ENCODE measurements at regions not wholly inside any gene's neighbourhood (a gene's known extent, or its start where the extent isn't known, plus 50 kb on each side); places are given as distances from the start of the nearest gene placed in this dataset.
"Not testable (repeated sequence)": the region's sequence is repeated elsewhere in the genome, so short reads cannot be mapped to it uniquely, and the experiment has no call there.

DNA sequence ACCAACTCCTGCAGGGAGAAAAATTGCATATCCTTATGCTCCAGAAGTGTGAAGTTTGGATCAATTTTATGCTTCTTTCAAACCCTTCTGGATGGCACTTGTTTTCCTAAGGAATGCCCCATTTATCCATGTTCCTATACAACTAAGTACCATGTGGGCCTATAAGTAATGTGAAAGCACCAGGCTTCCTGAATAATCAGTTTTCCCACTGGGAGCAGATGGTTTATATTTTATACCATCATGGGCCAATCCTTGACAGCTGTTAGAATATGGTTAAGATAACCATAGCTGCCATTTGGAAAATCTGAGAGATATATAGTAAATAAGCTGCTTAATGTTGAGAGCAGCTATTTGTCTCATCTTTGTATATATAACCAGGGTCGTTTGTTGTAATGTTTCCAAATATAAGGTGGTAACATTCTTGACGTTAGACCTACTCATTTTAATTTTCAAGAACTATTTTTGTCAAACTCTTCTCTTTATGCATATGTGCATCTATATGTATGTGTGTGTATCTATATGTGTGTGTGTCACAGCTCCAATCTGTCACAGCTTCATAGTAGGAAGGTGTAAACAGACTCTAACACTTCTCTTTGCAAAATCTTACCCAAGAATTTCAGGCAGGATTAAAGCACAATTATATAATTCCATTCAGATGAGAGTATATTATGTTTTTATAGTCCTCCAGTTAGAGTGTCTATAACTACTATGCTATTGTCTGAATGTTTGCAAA lies 458.7 kb upstream of the GCFC2 start:
- in situ Hi-C loops (cut with HindIII; ENCODE audit: low pct_ligation_motif_present, low pct_unique_long_range_greater_than_20kb, low sequenced_read_pairs): no loop called here

GRCh38 chr2:76163860-76164259 lies 453.1 kb upstream of the GCFC2 start:
- in situ Hi-C loops (cut with HindIII; ENCODE audit: low pct_ligation_motif_present, low pct_unique_long_range_greater_than_20kb, low sequenced_read_pairs): no loop called here
- no peak for DNase-seq

More for the DNA sequence above, 458.7 kb upstream of the GCFC2 start:
- DNase-seq: no peak

DNA sequence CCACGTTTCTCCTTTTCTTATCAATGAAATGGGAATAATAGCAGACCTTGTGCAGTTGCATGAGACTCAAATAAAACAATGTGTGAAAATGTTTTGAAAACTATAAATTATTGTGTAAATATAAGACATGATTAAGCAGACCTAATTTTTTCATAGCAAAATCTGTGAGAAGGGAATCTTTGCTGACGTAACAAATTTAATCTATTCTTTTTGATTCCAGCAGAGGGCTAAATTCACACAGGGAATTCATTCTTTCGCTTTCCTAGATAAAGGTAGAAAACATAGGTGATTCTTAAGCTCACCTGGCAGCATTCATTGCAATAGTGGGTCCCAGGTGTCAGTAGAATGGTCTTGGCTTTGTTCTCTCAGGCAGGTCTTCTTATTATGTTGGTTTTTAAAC lies 450.0 kb upstream of the GCFC2 start:
- no peak for DNase-seq
- in situ Hi-C loops (cut with HindIII; ENCODE audit: low pct_ligation_motif_present, low pct_unique_long_range_greater_than_20kb, low sequenced_read_pairs): no loop called here

- in situ Hi-C loops (cut with HindIII; ENCODE audit: low pct_ligation_motif_present, low pct_unique_long_range_greater_than_20kb, low sequenced_read_pairs): no loop called here
Observed at GRCh38 chr2:76159042-76159648, 448.4 kb upstream of the GCFC2 start.

DNA sequence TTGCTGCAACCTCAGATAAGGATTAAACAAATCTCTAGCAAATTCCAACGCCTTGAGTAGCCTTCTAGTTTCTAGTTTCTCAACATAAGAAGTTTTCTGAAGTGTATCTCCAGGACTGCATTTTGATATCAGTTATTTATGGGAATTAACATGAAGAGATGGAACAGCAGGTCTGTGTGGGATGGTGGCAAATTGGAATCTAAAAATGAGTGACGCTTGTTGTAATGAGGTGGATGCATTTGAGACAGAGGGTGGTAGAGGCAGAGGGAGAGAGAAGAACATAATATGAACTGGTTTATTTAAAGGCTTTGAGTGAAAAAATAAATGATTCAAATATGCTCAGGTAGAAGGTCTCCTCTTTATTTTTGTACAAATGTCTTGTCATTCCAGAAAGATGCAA lies 446.8 kb upstream of the GCFC2 start:
- in situ Hi-C loops (cut with HindIII; ENCODE audit: low pct_ligation_motif_present, low pct_unique_long_range_greater_than_20kb, low sequenced_read_pairs): no loop called here
- DNase-seq: no peak

More at GRCh38 chr2:76159042-76159648, 448.4 kb upstream of the GCFC2 start:
- DNase-seq: no peak

DNA sequence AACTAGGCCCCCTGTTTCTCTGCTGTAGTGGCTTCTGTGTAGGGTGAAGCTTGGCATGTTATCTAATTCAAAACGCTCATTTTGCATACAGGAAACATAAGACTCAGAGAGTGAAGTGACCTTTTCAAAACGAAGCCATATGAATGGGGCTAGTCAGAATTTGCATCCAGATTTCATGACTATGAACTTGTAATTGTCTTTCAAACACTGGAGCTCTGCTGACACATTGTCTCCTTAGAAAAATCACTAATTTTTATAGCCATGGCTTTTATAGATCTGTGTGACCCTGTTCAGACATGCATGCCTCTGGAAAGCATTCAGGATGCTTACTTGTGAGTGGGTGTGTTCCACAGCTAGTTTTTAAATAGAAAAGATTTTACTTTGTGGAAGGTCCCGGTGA lies 444.3 kb upstream of the GCFC2 start:
- no peak for DNase-seq
- in situ Hi-C loops (cut with HindIII; ENCODE audit: low pct_ligation_motif_present, low pct_unique_long_range_greater_than_20kb, low sequenced_read_pairs): no loop called here

DNA sequence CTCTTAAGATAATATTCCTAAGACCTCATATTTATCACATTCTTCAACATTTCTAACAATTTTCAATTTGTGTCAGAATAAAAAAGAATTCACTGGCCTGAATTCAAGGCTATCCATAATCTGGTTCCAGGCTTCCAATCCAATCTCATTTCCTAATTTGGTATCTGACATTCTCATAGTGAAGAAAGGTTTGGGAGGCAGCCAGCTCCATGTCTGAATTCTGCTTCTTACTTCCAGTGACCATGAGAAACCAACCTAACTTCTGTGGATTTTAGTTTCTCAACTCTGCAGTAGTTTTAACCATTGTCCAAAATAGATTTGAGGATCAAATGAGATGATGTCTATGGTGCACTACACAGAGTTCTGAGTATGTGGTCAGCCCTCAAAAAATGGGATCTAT lies 439.1 kb upstream of the GCFC2 start:
- DNase-seq: no peak
- in situ Hi-C loops (cut with HindIII; ENCODE audit: low pct_ligation_motif_present, low pct_unique_long_range_greater_than_20kb, low sequenced_read_pairs): no loop called here

GRCh38 chr2:76139303-76139702 lies 428.6 kb upstream of the GCFC2 start:
- in situ Hi-C loops (cut with HindIII; ENCODE audit: low pct_ligation_motif_present, low pct_unique_long_range_greater_than_20kb, low sequenced_read_pairs); DNase-seq: not testable (repeated sequence)

GRCh38 chr2:76128622-76129021 lies 417.9 kb upstream of the GCFC2 start:
- in situ Hi-C loops (cut with HindIII; ENCODE audit: low pct_ligation_motif_present, low pct_unique_long_range_greater_than_20kb, low sequenced_read_pairs): no loop called here
- DNase-seq: no peak

DNA sequence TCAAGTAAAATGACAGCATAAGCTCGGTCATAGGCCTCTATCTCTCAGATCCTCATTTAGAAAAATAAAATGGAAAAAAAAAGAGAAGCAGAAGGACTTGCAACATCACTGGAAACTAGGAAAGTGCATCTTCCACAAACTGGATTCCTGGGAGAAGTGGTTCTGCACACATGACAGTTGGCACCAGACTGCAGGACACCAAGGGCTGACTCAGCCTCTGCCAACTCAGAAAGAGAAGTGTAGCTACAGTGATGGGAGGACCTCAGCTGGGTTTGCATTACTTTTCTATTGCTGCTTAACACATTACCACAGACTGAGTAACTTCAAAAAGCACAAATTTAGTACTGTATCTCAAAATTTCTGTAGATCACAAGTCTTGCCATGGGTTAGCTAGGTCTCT lies 409.5 kb upstream of the GCFC2 start:
- in situ Hi-C loops (cut with HindIII; ENCODE audit: low pct_ligation_motif_present, low pct_unique_long_range_greater_than_20kb, low sequenced_read_pairs): no loop called here
- no peak for DNase-seq

DNA sequence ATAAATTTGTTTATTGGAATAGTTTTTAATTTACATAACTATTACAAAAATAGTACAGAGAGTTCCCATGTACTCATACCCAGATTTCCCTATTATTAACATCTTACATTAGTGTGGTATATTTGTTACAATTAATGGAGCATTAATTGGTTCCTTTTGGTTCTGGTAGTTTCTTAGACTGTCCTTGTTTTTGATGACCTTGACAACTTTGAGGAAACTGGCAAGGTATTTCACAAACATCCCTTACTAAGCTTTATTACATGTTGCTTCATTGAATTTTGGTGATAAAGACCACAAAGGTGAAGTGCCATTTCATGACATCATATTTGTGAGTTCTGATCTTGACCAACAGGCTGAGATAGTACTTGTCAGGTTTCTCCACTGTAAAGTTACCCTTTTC lies 379.0 kb upstream of the GCFC2 start:
- DNase-seq: no peak
- in situ Hi-C loops (cut with HindIII; ENCODE audit: low pct_ligation_motif_present, low pct_unique_long_range_greater_than_20kb, low sequenced_read_pairs): no loop called here

GRCh38 chr2:76083248-76083647 lies 372.5 kb upstream of the GCFC2 start:
- in situ Hi-C loops (cut with HindIII; ENCODE audit: low pct_ligation_motif_present, low pct_unique_long_range_greater_than_20kb, low sequenced_read_pairs): no loop called here
- no peak for DNase-seq

GRCh38 chr2:76082509-76082908 lies 371.8 kb upstream of the GCFC2 start:
- in situ Hi-C loops (cut with HindIII; ENCODE audit: low pct_ligation_motif_present, low pct_unique_long_range_greater_than_20kb, low sequenced_read_pairs): no loop called here
- DNase-seq: no peak

DNA sequence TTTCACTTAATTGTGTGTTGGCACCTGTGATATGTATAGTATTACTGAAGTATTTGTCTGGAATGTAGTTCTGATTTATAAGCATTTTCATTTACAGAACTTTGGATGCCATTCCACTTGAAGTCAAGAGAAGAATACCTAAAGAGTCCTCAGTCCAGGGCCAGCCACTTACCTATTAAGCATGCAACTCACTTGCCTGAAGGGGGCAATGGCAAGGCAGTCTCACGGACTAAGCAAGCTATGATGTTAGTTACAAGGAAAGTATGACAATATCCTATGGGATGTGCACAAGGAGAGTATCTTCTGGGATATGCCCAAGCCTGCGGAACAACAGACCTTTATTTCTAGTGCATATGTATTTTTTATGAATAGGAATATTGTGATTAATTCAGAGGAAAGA lies 369.4 kb upstream of the GCFC2 start:
- no peak for DNase-seq
- in situ Hi-C loops (cut with HindIII; ENCODE audit: low pct_ligation_motif_present, low pct_unique_long_range_greater_than_20kb, low sequenced_read_pairs): no loop called here

DNA sequence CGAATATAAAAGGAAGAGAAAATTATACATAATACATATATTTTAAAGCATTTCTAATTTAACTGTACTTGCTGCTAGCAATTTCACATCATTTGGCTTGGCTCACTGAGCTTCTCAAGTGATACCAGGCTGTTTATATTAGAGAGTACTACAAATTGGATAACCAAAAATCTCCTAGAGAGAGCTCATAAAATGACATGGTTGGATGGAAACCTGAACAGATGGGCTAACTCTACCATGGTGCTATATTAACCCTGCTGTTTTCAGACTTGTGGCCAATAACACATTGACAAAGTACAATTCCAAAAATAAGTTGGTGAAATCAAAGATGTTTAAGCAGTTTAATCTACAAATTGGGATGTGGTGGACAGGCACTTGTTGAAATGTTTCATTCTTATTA lies 364.4 kb upstream of the GCFC2 start:
- DNase-seq: no peak
- in situ Hi-C loops (cut with HindIII; ENCODE audit: low pct_ligation_motif_present, low pct_unique_long_range_greater_than_20kb, low sequenced_read_pairs): no loop called here

DNA sequence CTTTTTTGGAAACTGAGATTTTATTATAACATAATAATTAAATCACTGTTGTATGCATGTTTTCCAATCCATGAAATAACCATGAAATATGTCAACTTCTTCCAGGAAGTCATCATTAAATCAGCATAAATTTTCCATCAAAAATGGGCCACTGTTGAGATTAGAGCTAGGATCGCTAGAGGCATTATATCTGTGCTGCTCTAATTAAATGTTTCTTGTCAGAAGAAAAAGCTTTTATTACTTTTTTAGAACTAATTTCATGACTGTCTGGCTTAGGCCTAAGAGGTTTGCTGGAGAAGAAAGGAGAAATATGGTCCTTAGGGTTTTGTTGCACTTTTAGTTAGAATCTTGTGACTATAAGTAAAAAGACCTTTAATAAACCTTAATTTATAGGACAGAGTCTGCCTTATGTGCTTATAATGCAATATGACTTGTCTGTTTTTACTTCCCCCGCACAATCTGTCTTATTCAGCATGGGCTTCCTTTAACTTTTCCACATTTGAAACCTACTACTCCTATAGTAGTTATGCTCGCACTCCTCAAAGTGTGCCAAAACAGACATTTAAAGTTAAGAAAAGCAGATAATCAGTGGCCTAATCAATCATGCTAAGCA lies 363.4 kb upstream of the GCFC2 start:
- in situ Hi-C loops (cut with HindIII; ENCODE audit: low pct_ligation_motif_present, low pct_unique_long_range_greater_than_20kb, low sequenced_read_pairs): no loop called here
- no peak for DNase-seq

DNA sequence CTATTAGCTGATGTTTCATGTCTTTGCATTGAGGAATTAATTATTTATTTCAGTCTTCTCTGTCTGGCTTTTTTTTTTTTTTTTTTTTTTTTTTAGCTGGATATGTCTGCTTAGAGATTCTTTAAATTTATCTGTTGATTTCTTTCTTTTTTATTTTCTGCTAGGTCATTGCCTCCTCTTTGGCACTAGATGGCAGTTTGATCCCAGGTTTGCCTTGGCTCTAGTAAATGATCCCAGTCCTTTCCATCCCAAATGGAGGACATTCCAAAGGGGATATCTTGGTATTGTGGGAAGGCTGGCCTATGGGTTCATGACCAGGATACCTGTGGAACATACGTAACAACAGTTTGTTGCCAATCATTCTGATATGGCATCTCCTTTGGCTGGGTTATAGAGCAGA lies 339.5 kb upstream of the GCFC2 start:
- in situ Hi-C loops (cut with HindIII; ENCODE audit: low pct_ligation_motif_present, low pct_unique_long_range_greater_than_20kb, low sequenced_read_pairs): no loop called here
- DNase-seq: no peak

GRCh38 chr2:76044701-76045100 lies 334.0 kb upstream of the GCFC2 start:
- in situ Hi-C loops (cut with HindIII; ENCODE audit: low pct_ligation_motif_present, low pct_unique_long_range_greater_than_20kb, low sequenced_read_pairs): no loop called here
- DNase-seq: no peak

DNA sequence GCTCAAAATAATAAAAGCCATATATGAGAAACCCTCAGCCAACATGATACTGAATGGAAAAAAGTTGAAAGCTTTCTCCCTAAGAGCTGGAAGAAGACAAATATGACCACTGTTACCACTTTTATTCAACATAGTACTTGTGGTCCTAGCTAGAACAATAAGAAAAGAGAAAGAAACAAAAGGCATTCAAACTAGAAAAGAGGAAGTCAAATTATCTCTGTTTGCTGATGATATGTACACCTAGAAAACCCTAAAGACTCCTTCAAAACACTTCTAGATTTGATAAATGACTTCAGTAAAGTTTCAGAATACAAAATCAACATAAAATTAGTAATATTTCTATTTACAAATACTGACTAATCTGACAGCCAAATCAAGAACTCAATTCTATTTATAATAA lies 328.8 kb upstream of the GCFC2 start:
- DNase-seq: no peak
- in situ Hi-C loops (cut with HindIII; ENCODE audit: low pct_ligation_motif_present, low pct_unique_long_range_greater_than_20kb, low sequenced_read_pairs): no loop called here

DNA sequence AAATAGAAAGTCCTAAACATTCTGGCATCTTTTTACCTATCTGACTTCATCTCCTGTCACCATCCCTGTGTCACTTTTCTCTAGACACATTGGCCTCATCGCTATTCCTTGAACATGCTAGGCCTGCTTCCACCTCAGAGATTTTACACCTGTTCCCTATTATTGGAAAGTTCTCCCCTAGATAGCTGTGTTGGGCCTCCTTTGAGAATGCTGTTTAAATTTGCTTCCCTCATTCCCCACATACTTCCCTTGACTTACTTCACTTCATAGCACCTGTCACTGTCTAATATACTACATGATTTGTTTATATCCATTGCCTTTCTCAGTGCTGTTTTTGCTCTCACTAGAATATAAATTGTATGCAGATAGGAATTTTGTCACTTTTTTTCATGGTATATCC lies 317.0 kb upstream of the GCFC2 start:
- in situ Hi-C loops (cut with HindIII; ENCODE audit: low pct_ligation_motif_present, low pct_unique_long_range_greater_than_20kb, low sequenced_read_pairs): no loop called here

More for the DNA sequence above, 317.0 kb upstream of the GCFC2 start:
- DNase-seq: no peak
